GM13976 (cell line): ENCODE measurements at regions not wholly inside any gene's neighbourhood (a gene's known extent, or its start where the extent isn't known, plus 50 kb on each side); places are given as distances from the start of the nearest gene placed in this dataset.

Experiments
- DNase-seq: peaks from one replicate; pipeline ENCODE4 v3.0.0; 2012; ENCODE audit warnings: low spot score
- CTCF ChIP-seq: IDR thresholded peaks from 2 replicates; pipeline ENCODE4 v1.5.1; 2012; ENCODE audit warnings: borderline replicate concordance, mild to moderate bottlenecking; ENCODE audit not compliant: insufficient read depth; ENCODE audit errors: extremely low read depth, missing control alignments, control extremely low read depth
- in situ Hi-C: fragments of 300-500 bp; cut with MboI; formaldehyde crosslinking; loops from one replicate; pipeline ENCODE4 v1.12.0; 2022; ENCODE audit warnings: low sequenced_read_pairs, mixed read lengths, inconsistent platforms; ENCODE audit not compliant: unreplicated experiment

GRCh38 chr4:179272282-179272681 is 1830.0 kb upstream of the AGA start:
- TF ChIP-seq CTCF: no peak
- DNase-seq: no peak
- in situ Hi-C loops: no loop called here

GRCh38 chr4:179278647-179279046 is 1836.4 kb upstream of the AGA start:
- no peak for TF ChIP-seq CTCF
- in situ Hi-C loops: no loop called here
- no peak for DNase-seq

- DNase-seq: no peak
- no peak for TF ChIP-seq CTCF
- in situ Hi-C loops: no loop called here
These were observed 1843.5 kb upstream of the AGA start for GRCh38 chr4:179285696-179286095.

GRCh38 chr4:179291657-179292056 is 1849.4 kb upstream of the AGA start:
- no peak for TF ChIP-seq CTCF
- in situ Hi-C loops: no loop called here
- no peak for DNase-seq

GRCh38 chr4:179292468-179292867 is 1850.2 kb upstream of the AGA start:
- TF ChIP-seq CTCF: no peak
- in situ Hi-C loops: no loop called here
- no peak for DNase-seq

- TF ChIP-seq CTCF: peak; percentile 53
- in situ Hi-C loops: no loop called here
- peak; percentile 32 for DNase-seq
These were observed 1865.3 kb upstream of the AGA start for GRCh38 chr4:179307297-179308136.

GRCh38 chr4:179313823-179314222 is 1871.6 kb upstream of the AGA start:
- TF ChIP-seq CTCF: no peak
- in situ Hi-C loops: no loop called here
- no peak for DNase-seq
